Osteoblast (primary cell): ENCODE measurements at regions not wholly inside any gene's neighbourhood (a gene's known extent, or its start where the extent isn't known, plus 50 kb on each side); places are given as distances from the start of the nearest gene placed in this dataset.
"Not testable (repeated sequence)": the region's sequence is repeated elsewhere in the genome, so short reads cannot be mapped to it uniquely, and the experiment has no call there.

Experiments used
- DNase-seq: peaks from one replicate; pipeline ENCODE4 v3.0.0; 2011; ENCODE audit warnings: low spot score, mixed read lengths; ENCODE audit not compliant: insufficient read length; ENCODE audit errors: missing footprints
- H2AFZ ChIP-seq: 2 replicates; pipeline ENCODE4 v1.6.0; 2011; ENCODE audit warnings: mild to moderate bottlenecking, low read length
- H3K27ac ChIP-seq: 2 replicates; pipeline ENCODE4 v1.5.1; 2011; ENCODE audit warnings: mild to moderate bottlenecking, low read depth, low read length, moderate library complexity
- H3K27me3 ChIP-seq: 2 replicates; pipeline ENCODE4 v1.6.0; 2012; ENCODE audit warnings: mild to moderate bottlenecking, control low read depth, inconsistent platforms, low read length, moderate library complexity; ENCODE audit not compliant: insufficient read depth
- H3K36me3 ChIP-seq: 2 replicates; pipeline ENCODE4 v1.5.1; 2011; ENCODE audit warnings: mild to moderate bottlenecking, low read length, control low read depth, moderate library complexity; ENCODE audit not compliant: insufficient read depth
- H3K4me1 ChIP-seq: 2 replicates; pipeline ENCODE4 v1.5.1; 2011; ENCODE audit warnings: mild to moderate bottlenecking, low read length, control low read depth, moderate library complexity; ENCODE audit not compliant: insufficient read depth
- H3K4me2 ChIP-seq: 2 replicates; pipeline ENCODE4 v1.6.0; 2011; ENCODE audit warnings: mild to moderate bottlenecking, low read length; ENCODE audit not compliant: insufficient read depth
- H3K4me3 ChIP-seq: fragments of 200-600 bp; sonication (generic); 3 replicates; pipeline ENCODE4 v1.5.1; 2012; ENCODE audit warnings: mild to moderate bottlenecking, low read length, inconsistent platforms; ENCODE audit not compliant: insufficient read depth
- H3K79me2 ChIP-seq: 2 replicates; pipeline ENCODE4 v1.6.0; 2012; ENCODE audit warnings: mild to moderate bottlenecking, low read length, control low read depth, inconsistent platforms; ENCODE audit not compliant: insufficient read depth
- H3K9me3 ChIP-seq: 2 replicates; pipeline ENCODE4 v1.5.1; 2011; ENCODE audit warnings: low read depth, low read length, control low read depth
- H4K20me1 ChIP-seq: 2 replicates; pipeline ENCODE4 v1.6.0; 2012; ENCODE audit warnings: mild to moderate bottlenecking, low read length, control low read depth; ENCODE audit not compliant: insufficient read depth
- CTCF ChIP-seq: IDR thresholded peaks from 2 replicates; pipeline ENCODE4 v1.5.1; 2011; ENCODE audit warnings: mild to moderate bottlenecking, low read depth, low read length, moderate library complexity; ENCODE audit errors: extremely low read depth

- DNase-seq = peak; percentile 85
- Histone ChIP-seq H2AFZ (no peak overlapping the region), H3K4me3 (no peak overlapping the region), H4K20me1 (no peaks in the 10 kb centered on the region), H3K27ac (no peak overlapping the region), H3K36me3 (no peaks in the 10 kb centered on the region), H3K4me2 (no peak overlapping the region), H3K4me1 (no peaks in the 10 kb centered on the region), H3K9me3 (no peaks in the 10 kb centered on the region), H3K79me2 (no peaks in the 10 kb centered on the region), H3K27me3 (peaks cover 14% of the 10 kb centered on the region)
- TF ChIP-seq CTCF = no peak
Measured at GRCh38 chr12:116665666-116666304, 72.1 kb downstream of the SPRING1 start.

- DNase-seq = no peak
- TF ChIP-seq CTCF = no peak
- Histone ChIP-seq H3K36me3 (no peaks in the 10 kb centered on the region), H3K27me3 (peaks cover 13% of the 10 kb centered on the region), H3K4me3 (no peak overlapping the region), H3K9me3 (no peaks in the 10 kb centered on the region), H3K79me2 (no peaks in the 10 kb centered on the region), H3K4me1 (peaks cover 12% of the 10 kb centered on the region), H3K4me2 (no peak overlapping the region), H4K20me1 (no peaks in the 10 kb centered on the region), H3K27ac (no peak overlapping the region), H2AFZ (no peak overlapping the region)
Measured at GRCh38 chr12:116664085-116664484, 73.8 kb downstream of the SPRING1 start.

- no peaks in the 10 kb centered on the region for H3K9me3 ChIP-seq
- H3K36me3 ChIP-seq = no peaks in the 10 kb centered on the region
- peaks cover 24% of the 10 kb centered on the region for H3K4me1 ChIP-seq
- DNase-seq = no peak
- no peak overlapping the region for H3K27ac ChIP-seq
- H3K27me3 ChIP-seq = peaks cover 11% of the 10 kb centered on the region
- H3K4me3 ChIP-seq = no peak overlapping the region
- no peaks in the 10 kb centered on the region for H4K20me1 ChIP-seq
- no peak overlapping the region for H2AFZ ChIP-seq
- no peak overlapping the region for H3K4me2 ChIP-seq
- no peak for TF ChIP-seq CTCF
- H3K79me2 ChIP-seq = no peaks in the 10 kb centered on the region
Measured at GRCh38 chr12:116662612-116663144, 75.2 kb downstream of the SPRING1 start.

- Histone ChIP-seq H2AFZ (no peak overlapping the region), H3K4me3 (no peak overlapping the region), H3K27me3 (peaks cover 15% of the 10 kb centered on the region)
Measured at GRCh38 chr12:116661341-116661740, 76.5 kb downstream of the SPRING1 start.

GRCh38 chr12:116660740-116661139 is 77.1 kb downstream of the SPRING1 start:
- not testable (repeated sequence) for H2AFZ ChIP-seq, H4K20me1 ChIP-seq, H3K4me3 ChIP-seq, H3K27ac ChIP-seq, H3K9me3 ChIP-seq, H3K36me3 ChIP-seq, H3K79me2 ChIP-seq, DNase-seq, H3K4me2 ChIP-seq
- peaks cover 15% of the 10 kb centered on the region for H3K27me3 ChIP-seq
- peaks cover 24% of the 10 kb centered on the region for H3K4me1 ChIP-seq

More at GRCh38 chr12:116661341-116661740, 76.5 kb downstream of the SPRING1 start:
- Histone ChIP-seq H4K20me1 (no peaks in the 10 kb centered on the region), H3K36me3 (no peaks in the 10 kb centered on the region), H3K4me1 (peaks cover 24% of the 10 kb centered on the region), H3K9me3 (no peaks in the 10 kb centered on the region), H3K79me2 (no peaks in the 10 kb centered on the region), H3K4me2 (no peak overlapping the region), H3K27ac (no peak overlapping the region)
- TF ChIP-seq CTCF = no peak
- no peak for DNase-seq
